MM.1S (cell line): ENCODE measurements at regions not wholly inside any gene's neighbourhood (a gene's known extent, or its start where the extent isn't known, plus 50 kb on each side); places are given as distances from the start of the nearest gene placed in this dataset.
"Not testable (repeated sequence)": the region's sequence is repeated elsewhere in the genome, so short reads cannot be mapped to it uniquely, and the experiment has no call there.

ENCODE experiments used
- EZH2 ChIP-seq: fragments of 300-600 bp; sonication (generic); optimal IDR thresholded peaks from 2 replicates; pipeline ENCODE3; 2017; ENCODE audit warnings: low read depth, mild to moderate bottlenecking, antibody characterized with exemption, low read length, mixed read lengths
- EZH2phosphoT487 ChIP-seq: fragments of 300-600 bp; sonication (generic); IDR thresholded peaks from 2 replicates; pipeline ENCODE4 v1.6.1; 2018; ENCODE audit warnings: antibody characterized with exemption, low read length
- TF ChIP-seq, protein P1 (sequence below): fragments of 300-600 bp; sonication (generic); IDR thresholded peaks from 2 replicates; pipeline ENCODE4 v1.5.1; 2016; ENCODE audit warnings: antibody characterized with exemption, low read length, mixed read lengths

DNA sequence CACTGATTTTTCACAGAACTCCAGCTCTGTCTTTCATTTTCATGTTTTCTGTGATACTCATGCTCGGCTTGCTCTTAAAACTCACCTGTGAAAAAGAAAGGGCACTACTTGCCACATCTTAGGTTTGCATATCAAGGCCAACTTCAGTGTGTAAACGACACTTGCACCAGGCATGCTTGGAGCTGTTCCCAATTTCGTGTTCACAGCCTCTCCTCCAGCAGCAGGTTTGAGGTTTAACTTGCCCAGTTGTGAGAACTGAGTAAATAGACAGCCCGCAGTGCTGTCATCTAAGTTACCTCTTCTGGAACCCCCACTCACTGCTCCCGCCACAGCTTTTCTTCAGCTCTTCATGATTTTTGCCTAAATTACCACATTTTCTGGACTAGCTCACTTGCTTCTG is 172.2 kb downstream of the SPDYE17 start:
- TF ChIP-seq, protein P1, sequence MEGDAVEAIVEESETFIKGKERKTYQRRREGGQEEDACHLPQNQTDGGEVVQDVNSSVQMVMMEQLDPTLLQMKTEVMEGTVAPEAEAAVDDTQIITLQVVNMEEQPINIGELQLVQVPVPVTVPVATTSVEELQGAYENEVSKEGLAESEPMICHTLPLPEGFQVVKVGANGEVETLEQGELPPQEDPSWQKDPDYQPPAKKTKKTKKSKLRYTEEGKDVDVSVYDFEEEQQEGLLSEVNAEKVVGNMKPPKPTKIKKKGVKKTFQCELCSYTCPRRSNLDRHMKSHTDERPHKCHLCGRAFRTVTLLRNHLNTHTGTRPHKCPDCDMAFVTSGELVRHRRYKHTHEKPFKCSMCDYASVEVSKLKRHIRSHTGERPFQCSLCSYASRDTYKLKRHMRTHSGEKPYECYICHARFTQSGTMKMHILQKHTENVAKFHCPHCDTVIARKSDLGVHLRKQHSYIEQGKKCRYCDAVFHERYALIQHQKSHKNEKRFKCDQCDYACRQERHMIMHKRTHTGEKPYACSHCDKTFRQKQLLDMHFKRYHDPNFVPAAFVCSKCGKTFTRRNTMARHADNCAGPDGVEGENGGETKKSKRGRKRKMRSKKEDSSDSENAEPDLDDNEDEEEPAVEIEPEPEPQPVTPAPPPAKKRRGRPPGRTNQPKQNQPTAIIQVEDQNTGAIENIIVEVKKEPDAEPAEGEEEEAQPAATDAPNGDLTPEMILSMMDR, result not testable (repeated sequence)
- not testable (repeated sequence) for TF ChIP-seq EZH2, EZH2phosphoT487
